Activated CD4-positive, alpha-beta T cell treated with anti-CD3 and anti-CD28 coated beads for 36 hours (primary cell): ENCODE measurements at regions not wholly inside any gene's neighbourhood (a gene's known extent, or its start where the extent isn't known, plus 50 kb on each side); places are given as distances from the start of the nearest gene placed in this dataset.

Experiments used
- ATAC-seq: fragments of 200-7000 bp; cut with Tn5 transposase; one replicate; pipeline ENCODE4 v1.10.0; 2021; ENCODE audit warnings: mild to moderate bottlenecking, moderate library complexity
- CTCF ChIA-PET: fragments of 350-600 bp; sonication (Branson Sonifier 250); formaldehyde crosslinking; loops from one replicate; lab custom pipeline; 2021; ENCODE audit warnings: antibody characterized with exemption; lab: Charles Lee
- POLR2A ChIA-PET: fragments of 350-600 bp; sonication (Branson Sonifier 250); formaldehyde crosslinking; loops from one replicate; lab custom pipeline; 2021; ENCODE audit warnings: antibody characterized with exemption, inconsistent platforms; lab: Charles Lee
- DNase-seq: peaks from one replicate; pipeline ENCODE4 v3.0.0-alpha.2; 2020
- H3K27ac Mint-ChIP-seq: one replicate; pipeline ENCODE4 v1.8.0; 2021; ENCODE audit warnings: mixed read lengths
- H3K27me3 Mint-ChIP-seq: one replicate; pipeline ENCODE4 v1.8.0; 2021; ENCODE audit warnings: mixed read lengths
- H3K36me3 Mint-ChIP-seq: one replicate; pipeline ENCODE4 v1.8.0; 2021; ENCODE audit warnings: low read depth, mixed read lengths
- H3K4me1 Mint-ChIP-seq: one replicate; pipeline ENCODE4 v1.8.0; 2021; ENCODE audit warnings: mixed read lengths
- H3K4me3 Mint-ChIP-seq: one replicate; pipeline ENCODE4 v1.8.0; 2021; ENCODE audit warnings: mild to moderate bottlenecking, moderate library complexity, mixed read lengths
- H3K9me3 Mint-ChIP-seq: one replicate; pipeline ENCODE4 v1.8.0; 2021; ENCODE audit warnings: low read depth, mixed read lengths
- intact Hi-C, 2 experiments: fragments of 100-400 bp; cut with DNase I in 1 of 2; cut with micrococcal nuclease in 1 of 2; formaldehyde crosslinking; loops; one replicate each; pipeline versions ENCODE4 v1.14.2 to v1.15.1; 2022 to 2024; cut with DNase I, micrococcal nuclease

DNA sequence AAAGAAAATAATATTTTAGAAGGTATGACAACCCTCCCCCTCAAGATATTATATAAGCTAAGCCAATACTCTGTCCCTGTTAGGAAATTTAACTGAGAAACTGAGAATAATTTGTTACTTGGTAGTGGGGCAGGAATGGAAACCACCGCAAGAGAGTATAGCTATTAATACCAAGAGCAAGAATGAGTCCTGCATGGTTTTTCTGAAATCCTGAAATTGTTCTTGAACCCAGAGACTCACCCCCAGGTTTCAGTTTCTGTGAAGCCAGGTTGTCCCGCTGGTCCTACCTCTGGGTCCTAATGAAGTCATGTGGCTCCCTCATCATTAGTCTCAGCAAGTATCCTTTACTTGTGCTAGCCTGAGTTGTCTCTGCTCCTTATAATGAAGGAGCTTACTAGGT, 671.0 kb upstream of the ACVR2A start:
- ChIA-PET CTCF (interaction anchor here (1.0 kb wide), 1 partner anchor 8 kb away, joined by 3 read pairs; no protein-coding TSS in a partner anchor), POLR2A (no interaction called here)
- no peak overlapping the region for H3K27ac Mint-ChIP-seq
- intact Hi-C loops, result no loop called here
- H3K9me3 Mint-ChIP-seq, result no peaks in the 10 kb centered on the region
- H3K4me1 Mint-ChIP-seq, result peaks cover 9% of the 10 kb centered on the region
- H3K36me3 Mint-ChIP-seq, result no peaks in the 10 kb centered on the region
- DNase-seq, result no peak
- H3K27me3 Mint-ChIP-seq, result no peaks in the 10 kb centered on the region
- no peak overlapping the region for H3K4me3 Mint-ChIP-seq
- ATAC-seq, result peak; percentile 26

DNA sequence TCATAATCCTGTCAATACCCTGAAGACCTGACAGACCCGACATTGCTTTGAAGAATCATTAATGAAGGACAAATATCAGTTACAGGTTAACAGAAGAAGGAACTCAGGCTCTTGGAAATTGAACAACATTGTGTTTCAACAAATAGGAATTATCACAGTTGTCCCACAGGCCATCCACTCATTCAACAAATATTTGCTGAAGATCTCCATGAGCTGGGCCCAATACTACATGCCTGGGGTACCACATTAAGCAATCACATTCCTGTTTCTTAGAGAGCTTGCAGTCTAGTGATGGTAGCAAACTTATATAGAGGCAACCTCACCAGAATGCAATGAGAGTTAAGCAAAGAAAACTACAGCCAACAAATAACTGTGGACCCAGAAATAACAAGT, 671.6 kb upstream of the ACVR2A start:
- Mint-ChIP-seq H3K36me3 (no peaks in the 10 kb centered on the region), H3K9me3 (no peaks in the 10 kb centered on the region), H3K4me1 (peaks cover 9% of the 10 kb centered on the region), H3K4me3 (no peak overlapping the region), H3K27ac (no peak overlapping the region), H3K27me3 (no peaks in the 10 kb centered on the region)
- DNase-seq (no peak), ATAC-seq (no peak)
- ChIA-PET CTCF (interaction anchor here (0.6 to 1.0 kb wide), 2 partner anchors 9 to 325 kb away, joined by 3 read pairs; no protein-coding TSS in a partner anchor), POLR2A (no interaction called here)
- intact Hi-C loops, result no loop called here

DNA sequence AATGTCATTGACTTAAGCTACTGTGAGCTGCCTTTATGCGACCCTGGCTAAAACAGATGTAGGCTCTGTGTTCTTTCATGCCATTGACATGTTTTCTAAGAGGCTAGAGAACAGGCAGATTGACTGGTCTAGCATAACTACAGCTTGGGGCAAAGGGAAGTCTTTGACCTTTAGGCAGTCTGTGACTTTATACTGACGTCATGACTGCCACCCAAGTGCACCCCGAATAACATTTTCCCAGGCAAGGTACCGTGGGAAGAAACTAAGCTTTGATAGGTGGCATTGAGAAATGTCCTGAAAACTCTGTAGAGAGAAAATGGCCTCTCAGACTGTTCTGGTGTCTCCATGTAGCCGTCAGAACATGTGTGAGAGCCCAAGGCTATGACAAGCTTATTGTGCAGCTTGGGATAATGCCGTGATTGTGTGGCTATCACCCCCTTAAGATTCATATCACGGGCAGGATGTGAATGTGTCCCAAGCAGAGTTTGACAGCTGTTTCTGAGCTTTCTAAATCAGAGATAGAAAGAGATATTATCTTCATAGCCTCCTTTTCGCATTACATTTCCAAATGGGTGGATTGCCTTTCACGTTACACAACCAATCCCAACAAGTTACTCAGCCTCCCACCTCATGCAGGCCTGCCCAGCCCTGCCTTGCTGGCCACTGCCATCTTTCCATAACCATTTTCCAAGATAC, 672.2 kb upstream of the ACVR2A start:
- CTCF ChIA-PET, result interaction anchor here (0.6 to 2.4 kb wide), 2 partner anchors 8 to 325 kb away, joined by 3 to 11 read pairs; no protein-coding TSS in a partner anchor
- H3K27me3 Mint-ChIP-seq, result no peaks in the 10 kb centered on the region
- POLR2A ChIA-PET, result no interaction called here

DNA sequence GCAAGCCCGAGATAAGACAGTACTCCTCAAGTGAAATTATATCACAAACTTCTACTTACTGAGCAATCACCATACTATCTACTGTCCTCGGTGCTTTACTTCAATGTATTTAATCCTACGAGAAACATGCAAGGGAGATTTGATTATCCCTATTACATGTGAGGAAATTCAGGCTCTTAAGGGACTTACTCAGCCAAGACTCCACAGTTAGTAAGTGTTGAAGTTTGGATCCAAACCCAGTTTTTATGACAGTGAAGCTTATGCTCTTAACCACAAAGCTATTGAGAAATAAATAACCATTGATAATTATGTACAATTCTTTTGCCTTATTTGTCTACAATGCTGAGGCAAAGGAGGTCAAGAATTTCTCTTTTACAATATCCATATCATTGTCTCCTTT, 672.9 kb upstream of the ACVR2A start:
- Mint-ChIP-seq H3K4me1 (peaks cover 4% of the 10 kb centered on the region), H3K36me3 (no peaks in the 10 kb centered on the region), H3K27ac (no peak overlapping the region), H3K27me3 (no peaks in the 10 kb centered on the region), H3K9me3 (no peaks in the 10 kb centered on the region), H3K4me3 (no peak overlapping the region)
- ChIA-PET CTCF (interaction anchor here (0.6 to 2.4 kb wide), 2 partner anchors 8 to 1845 kb away, joined by 4 to 11 read pairs; no protein-coding TSS in a partner anchor), POLR2A (no interaction called here)
- intact Hi-C loops, result no loop called here
- no peak for DNase-seq
- ATAC-seq, result no peak

More for the DNA sequence above, 672.2 kb upstream of the ACVR2A start:
- Mint-ChIP-seq H3K4me3 (no peak overlapping the region), H3K36me3 (no peaks in the 10 kb centered on the region), H3K4me1 (peaks cover 9% of the 10 kb centered on the region), H3K9me3 (no peaks in the 10 kb centered on the region), H3K27ac (no peak overlapping the region)
- intact Hi-C loops, result no loop called here
- no peak for DNase-seq
- no peak for ATAC-seq

DNA sequence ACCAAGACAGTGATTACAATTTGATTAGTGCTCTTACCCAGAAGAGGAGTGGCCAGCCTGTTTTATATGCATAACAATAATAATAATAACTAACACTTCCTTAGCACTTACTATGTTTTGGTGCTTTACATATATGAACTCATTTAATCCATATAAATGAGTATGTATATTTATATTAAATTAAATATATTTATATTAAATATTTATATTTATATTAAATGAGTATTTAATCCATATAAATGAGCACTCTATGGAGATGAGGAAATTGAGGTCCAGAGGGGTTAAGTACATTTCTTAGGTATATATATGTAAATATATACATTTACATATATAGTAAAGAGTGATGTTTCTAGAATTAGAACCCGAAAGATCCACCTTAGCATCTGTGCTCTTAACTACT, 673.9 kb upstream of the ACVR2A start:
- Mint-ChIP-seq H3K4me3 (no peak overlapping the region), H3K9me3 (no peaks in the 10 kb centered on the region), H3K27me3 (no peaks in the 10 kb centered on the region), H3K36me3 (no peaks in the 10 kb centered on the region), H3K4me1 (peaks cover 1% of the 10 kb centered on the region), H3K27ac (no peak overlapping the region)
- no peak for DNase-seq
- no peak for ATAC-seq
- intact Hi-C loops, result no loop called here
- POLR2A ChIA-PET, result no interaction called here
- CTCF ChIA-PET, result interaction anchor here (2.4 kb wide), 1 partner anchor 9 kb away, joined by 11 read pairs; no protein-coding TSS in a partner anchor

DNA sequence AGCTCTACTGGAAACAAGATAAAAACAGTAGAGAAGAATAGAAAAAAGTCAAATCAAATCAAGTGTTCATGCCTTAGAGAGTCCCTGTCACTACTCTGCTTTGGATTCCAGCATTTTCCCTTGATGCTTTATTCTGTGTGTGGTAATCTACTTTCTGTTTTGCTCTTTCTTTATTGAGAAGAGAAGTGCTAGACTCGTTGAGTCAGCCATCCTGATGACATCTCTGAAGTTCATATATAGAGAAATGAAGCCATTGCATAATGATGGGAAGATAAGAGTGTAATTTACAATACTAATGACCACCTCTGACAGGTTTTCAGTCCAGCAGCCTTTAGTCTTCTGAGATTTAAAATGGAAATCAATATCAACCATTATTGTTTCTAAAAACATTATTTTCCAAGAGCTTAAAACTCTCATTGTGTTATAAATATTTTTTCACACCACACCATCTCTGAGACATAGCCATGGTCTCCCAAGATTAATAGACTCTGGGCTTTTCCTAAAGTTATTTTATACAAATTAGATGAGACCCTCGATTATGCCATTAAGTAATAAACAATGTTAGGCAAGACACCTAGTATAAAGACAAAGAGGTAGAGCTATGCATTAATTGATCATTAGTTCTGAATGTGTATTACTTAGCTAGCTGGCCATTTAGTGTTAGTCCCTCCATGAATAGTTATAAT, 679.0 kb upstream of the ACVR2A start:
- no peak for DNase-seq
- Mint-ChIP-seq H3K36me3 (no peaks in the 10 kb centered on the region), H3K27me3 (no peaks in the 10 kb centered on the region), H3K4me1 (peaks cover 2% of the 10 kb centered on the region), H3K27ac (no peak overlapping the region), H3K9me3 (no peaks in the 10 kb centered on the region), H3K4me3 (no peak overlapping the region)
- ChIA-PET CTCF (interaction anchor here (1.2 kb wide), 1 partner anchor 12 kb away, joined by 3 read pairs; no protein-coding TSS in a partner anchor), POLR2A (no interaction called here)
- intact Hi-C loops, result no loop called here
- ATAC-seq, result peak; percentile 36

DNA sequence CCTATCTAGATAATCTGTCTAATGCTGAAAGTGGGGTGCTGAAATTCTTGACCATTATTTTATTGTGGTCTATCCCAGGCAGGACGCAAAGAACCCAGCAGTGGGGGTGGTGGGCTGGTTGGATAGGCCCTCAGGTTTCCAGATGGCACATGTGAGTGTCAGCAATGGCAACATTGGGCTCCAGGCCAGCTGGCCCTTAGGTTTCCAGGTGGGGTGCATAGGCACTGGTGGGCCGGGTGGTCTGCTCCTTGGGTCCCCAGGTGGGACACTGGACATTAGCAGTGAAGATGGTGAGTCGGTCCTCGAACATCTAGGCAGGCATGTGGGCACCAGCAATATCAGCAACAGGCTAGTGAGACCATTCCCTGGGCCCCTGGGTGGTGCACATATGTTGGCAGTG, 680.3 kb upstream of the ACVR2A start:
- ChIA-PET CTCF (no interaction called here), POLR2A (no interaction called here)
- no peaks in the 10 kb centered on the region for H3K27me3 Mint-ChIP-seq
- H3K4me3 Mint-ChIP-seq, result no peak overlapping the region
- intact Hi-C loops, result no loop called here
- no peaks in the 10 kb centered on the region for H3K36me3 Mint-ChIP-seq
- H3K4me1 Mint-ChIP-seq, result peaks cover 2% of the 10 kb centered on the region
- no peak overlapping the region for H3K27ac Mint-ChIP-seq
- ATAC-seq (no peak), DNase-seq (no peak)
- no peaks in the 10 kb centered on the region for H3K9me3 Mint-ChIP-seq

DNA sequence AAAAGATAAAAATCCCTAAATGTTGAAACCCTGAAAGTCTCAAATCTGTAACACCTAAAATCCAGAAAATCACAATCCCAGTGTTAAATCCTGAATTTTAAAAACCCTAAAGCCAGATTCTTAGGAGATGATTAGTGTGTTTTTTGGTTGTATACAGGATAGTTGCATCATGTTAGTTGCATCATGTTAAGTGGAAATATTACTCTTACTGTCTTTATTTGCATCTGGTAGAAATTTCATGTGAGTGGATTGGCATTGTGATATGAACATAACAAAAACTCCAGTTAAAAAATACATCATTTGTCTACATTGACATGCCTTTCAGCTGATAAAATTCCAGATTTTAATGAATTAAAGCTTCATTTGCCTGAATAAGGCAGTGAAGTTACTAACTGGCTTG, 683.1 kb upstream of the ACVR2A start:
- DNase-seq, result no peak
- Mint-ChIP-seq H3K36me3 (no peaks in the 10 kb centered on the region), H3K9me3 (no peaks in the 10 kb centered on the region), H3K4me1 (peaks cover 2% of the 10 kb centered on the region), H3K27ac (no peak overlapping the region), H3K4me3 (no peak overlapping the region), H3K27me3 (no peaks in the 10 kb centered on the region)
- CTCF ChIA-PET, result no interaction called here
- no peak for ATAC-seq
- POLR2A ChIA-PET, result no interaction called here
- intact Hi-C loops, result no loop called here

DNA sequence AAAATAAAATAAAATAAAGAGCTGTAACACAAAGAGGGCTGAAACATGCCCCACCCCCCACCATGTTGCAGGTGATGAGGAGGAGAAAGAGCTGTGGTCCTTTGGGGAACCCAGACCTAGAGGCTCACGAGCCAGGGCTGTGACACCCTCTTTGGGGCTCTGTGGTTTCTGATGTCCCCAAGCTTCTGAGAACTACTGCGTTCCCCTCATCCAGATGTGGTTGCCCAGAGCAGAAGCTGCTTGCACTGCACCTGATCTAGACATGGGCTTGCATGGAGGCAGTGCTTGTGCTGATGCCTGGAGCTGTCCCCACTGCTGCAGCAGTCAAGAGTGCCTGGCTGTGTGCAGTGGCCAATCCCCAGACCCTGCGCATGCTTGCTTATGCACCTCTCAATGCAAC, 687.9 kb upstream of the ACVR2A start:
- Mint-ChIP-seq H3K9me3 (peaks cover 3% of the 10 kb centered on the region), H3K4me3 (no peak overlapping the region), H3K27me3 (no peaks in the 10 kb centered on the region), H3K27ac (no peak overlapping the region), H3K4me1 (no peaks in the 10 kb centered on the region), H3K36me3 (no peaks in the 10 kb centered on the region)
- ChIA-PET CTCF (no interaction called here), POLR2A (no interaction called here)
- DNase-seq (no peak), ATAC-seq (no peak)
- intact Hi-C loops, result no loop called here

DNA sequence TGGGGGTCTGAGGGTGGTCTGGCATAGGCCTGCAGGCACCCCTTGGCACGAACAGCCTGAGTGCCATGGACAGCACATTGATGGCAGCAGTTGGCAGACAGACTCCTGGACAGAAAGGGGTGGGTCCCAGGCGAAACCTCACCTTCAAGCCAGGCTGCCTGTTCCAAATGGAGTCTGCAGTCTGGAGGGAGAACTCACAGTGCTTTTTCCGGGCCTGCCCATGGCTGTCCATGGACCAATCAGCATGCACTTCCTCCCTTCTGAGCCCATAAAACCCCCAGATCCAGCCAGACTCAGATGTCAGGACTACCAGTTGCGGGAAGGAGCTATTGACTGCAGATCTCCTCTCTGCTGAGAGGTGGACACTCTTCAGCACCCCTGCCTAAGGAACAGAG, 694.6 kb upstream of the ACVR2A start:
- Mint-ChIP-seq H3K27me3 (no peaks in the 10 kb centered on the region), H3K36me3 (no peaks in the 10 kb centered on the region), H3K4me1 (no peaks in the 10 kb centered on the region), H3K9me3 (peaks cover 2% of the 10 kb centered on the region), H3K4me3 (no peak overlapping the region), H3K27ac (no peak overlapping the region)
- POLR2A ChIA-PET, result no interaction called here
- ATAC-seq, result no peak
- intact Hi-C loops, result no loop called here
- CTCF ChIA-PET, result interaction anchor here (0.6 kb wide), 1 partner anchor 31 kb away, joined by 3 read pairs; no protein-coding TSS in a partner anchor
- DNase-seq, result no peak

DNA sequence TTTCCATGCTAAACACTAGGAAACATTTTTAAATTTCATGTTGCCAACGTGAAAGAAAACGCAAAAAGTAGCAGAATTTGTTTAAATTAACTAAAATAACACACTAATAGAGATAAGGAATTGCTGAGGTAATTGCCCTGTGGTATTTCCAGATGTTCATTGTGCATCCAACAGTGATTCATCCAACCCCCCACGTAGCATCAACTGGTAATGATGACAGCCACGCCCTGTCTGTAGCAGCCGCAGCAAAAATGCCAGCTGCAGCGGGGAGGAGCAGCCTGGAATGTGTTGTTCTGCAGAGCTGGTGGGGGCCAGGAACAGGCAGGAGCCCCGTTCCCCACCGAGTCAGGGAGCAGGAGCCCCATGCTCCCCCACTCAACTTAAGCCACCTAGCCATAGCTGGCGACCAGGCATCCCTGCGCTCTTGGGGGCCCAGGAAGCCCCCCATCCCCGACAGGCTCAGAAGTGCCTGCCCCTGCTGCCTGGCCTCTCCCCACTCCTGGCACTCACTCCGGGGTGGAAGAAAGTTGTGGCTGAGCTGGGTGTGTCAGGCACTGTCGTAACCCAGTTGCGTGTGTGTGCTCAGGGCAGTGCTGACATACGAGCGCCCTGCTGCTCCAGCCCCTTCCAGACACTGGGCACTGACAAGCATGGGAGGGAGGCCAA, 695.1 kb upstream of the ACVR2A start:
- Mint-ChIP-seq H3K9me3 (peaks cover 2% of the 10 kb centered on the region), H3K27ac (no peak overlapping the region), H3K4me1 (no peaks in the 10 kb centered on the region), H3K4me3 (no peak overlapping the region), H3K36me3 (no peaks in the 10 kb centered on the region), H3K27me3 (no peaks in the 10 kb centered on the region)
- ChIA-PET CTCF (interaction anchor here (0.6 kb wide), 1 partner anchor 32 kb away, joined by 3 read pairs; no protein-coding TSS in a partner anchor), POLR2A (no interaction called here)
- ATAC-seq, result no peak
- DNase-seq, result no peak
- intact Hi-C loops, result no loop called here
